ENCODE measurements at regions not wholly inside any gene's neighbourhood (a gene's known extent, or its start where the extent isn't known, plus 50 kb on each side); places are given as distances from the start of the nearest gene placed in this dataset.

DNA sequence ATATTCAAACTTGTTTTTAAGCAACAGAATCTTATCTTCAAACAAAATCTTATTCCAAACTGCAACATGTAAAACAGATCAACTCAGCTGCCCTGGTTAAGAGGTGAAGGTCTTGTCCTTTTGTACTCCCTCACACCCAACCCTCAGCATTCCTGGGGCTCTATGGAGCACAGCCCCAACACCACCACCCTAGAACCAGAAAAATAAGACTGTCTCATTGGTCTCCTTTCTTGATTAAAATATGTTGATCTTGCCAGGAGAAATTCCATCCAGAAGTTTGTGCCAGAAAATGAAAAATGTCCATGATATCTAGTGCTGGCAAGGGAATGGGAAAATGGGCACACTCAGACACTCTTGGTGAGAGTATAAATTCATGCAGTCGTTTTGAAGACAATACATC lies 62.1 kb upstream of the TMEM17 start:
- Histone ChIP-seq H3K27ac (no peak overlapping the region), H3K4me3 (no peak overlapping the region)

DNA sequence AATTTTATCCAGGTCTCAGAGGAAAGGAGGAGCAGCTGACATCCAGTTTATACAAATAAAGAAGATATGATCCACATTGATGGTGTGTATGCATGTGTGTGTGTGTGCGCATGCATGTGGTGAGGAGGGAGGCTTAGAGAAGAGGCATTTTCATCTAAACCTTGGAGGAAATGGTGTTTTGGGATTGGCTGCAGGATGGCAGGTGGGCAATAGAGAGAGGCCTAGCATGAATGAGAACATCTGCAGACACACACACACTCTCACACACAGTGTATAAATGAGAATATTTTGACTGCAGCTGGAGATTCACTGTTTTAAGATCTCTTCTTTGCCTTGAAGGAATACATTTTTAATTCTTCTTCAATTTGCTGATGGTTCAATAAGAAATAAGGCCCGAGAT lies 61.7 kb upstream of the TMEM17 start:
- H3K4me3 ChIP-seq: no peak overlapping the region
- no peak overlapping the region for H3K27ac ChIP-seq

DNA sequence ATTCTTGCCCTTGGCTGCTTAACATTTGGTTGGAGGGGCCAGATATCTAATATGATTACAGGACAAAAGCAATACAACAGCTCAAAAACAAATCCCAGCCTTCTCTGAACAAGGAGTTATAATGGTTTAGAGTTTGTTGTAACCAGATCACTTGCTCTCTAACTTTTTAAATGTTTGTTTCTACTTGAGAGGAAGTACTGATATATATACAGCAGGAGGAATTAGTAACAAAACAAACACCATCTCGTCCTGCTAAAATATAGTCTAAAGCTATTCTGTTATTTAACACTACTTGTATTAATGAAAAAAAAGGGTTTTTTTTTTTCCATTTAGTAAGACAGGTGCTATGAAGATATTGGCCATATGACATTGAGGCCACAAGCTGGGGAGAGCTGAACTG lies 60.9 kb upstream of the TMEM17 start:
- Histone ChIP-seq H3K4me3 (no peak overlapping the region), H3K27ac (no peak overlapping the region)

DNA sequence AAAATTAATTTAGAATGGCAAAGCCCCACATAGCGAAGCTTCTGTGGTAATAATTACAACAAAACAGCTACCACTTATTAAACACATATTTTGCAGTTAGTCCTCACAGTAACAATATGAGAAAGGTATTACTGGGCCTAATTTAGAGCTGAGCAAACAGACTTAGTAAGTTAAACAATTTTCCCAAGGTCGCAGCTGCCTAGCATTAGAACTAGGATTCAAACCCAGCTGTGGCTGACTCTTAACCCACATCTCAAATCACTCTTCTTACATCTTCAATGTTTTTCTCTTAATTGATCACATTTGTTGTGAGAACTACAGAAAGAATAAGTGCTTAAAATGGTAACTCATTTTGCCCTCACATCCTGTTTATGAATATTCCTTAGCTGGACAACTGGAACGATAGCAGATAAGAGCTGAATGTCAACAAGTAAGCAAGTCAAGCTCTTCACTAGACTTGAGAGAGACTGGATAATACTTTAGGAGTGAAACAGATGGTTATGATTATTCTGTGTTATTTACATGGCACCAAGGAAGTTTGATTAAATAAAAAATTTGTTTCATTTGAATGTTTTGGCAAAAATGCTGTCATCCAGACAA lies 59.4 kb upstream of the TMEM17 start:
- Histone ChIP-seq H3K4me3 (no peak overlapping the region), H3K27ac (peak overlapping the region in 1 of 21 experiments; percentile 25)

DNA sequence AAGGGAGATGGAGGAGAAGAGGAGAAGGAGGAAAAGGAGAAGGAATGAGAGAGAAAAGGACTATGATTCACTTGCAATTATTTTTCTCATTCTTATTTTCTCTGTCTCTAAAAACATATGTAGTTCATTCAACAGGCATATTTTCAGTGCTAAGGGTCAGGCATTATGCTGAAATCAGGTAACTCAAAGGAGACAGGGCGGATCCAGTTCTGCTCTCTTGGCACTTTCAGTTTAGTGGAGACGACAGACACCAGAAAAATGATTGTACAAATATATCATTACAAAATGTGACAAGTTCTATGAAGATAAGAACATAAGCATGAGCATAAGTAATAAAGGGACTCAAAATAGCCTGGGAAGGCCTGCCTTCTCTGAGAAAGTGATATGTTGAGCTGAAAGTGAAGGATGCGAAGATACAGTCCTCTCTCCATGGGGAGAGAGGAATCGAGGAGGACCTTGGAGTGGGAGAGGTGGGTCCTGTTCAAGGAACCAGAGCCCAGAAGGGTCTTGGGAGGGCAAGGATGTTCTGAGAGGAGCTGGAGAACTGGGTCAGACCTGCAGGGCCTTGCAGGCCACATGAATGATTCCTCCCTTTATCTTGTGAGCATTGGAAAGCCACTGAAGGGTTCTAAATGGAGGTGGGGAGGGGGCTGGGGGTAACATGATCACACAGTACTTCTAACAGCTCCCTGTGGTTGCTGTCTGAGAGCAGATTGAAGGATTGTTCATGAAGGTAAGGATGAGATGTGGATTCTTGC lies 58.6 kb upstream of the TMEM17 start:
- peak overlapping the region in 1 of 21 experiments; percentile 25 for H3K27ac ChIP-seq
- H3K4me3 ChIP-seq: no peak overlapping the region

DNA sequence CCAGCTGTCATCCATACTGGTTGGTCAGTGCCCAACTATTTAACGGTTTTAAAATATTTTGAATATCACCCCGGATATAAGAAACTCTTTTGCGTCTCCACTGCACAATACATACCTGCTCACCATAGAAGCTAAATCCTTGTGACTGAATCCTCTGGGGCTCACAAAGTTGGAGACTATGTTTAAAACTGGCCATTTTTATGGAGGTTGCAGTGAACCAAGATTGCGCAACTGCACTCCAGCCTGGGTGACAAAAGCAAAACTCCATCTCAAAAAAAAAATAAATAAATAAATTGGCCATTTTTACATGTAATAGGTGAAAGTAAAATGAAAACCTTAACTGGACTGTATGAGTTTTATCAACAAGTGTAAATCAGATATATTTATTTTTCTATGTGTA lies 55.6 kb upstream of the TMEM17 start:
- Histone ChIP-seq H3K27ac (no peak overlapping the region), H3K4me3 (no peak overlapping the region)

DNA sequence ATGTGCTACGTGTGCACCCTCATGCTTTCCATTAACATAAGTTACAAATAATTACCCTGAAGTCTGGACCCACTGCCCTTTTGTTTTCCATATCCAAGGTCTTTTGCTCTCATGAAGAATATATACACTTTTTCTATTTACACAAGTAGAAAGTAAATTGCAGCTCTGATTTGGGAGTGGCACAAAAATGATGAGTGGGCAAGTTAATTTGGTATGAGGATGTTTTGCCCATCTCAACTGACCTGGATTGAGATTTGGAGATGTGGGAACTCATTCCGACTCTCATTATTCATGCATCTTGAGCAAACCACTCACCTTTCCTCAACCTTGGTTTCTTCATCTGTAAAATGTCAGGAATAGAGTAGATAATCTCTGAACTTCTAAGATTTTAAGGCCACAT lies 53.6 kb upstream of the TMEM17 start:
- Histone ChIP-seq H3K27ac (no peak overlapping the region), H3K4me3 (no peak overlapping the region)

DNA sequence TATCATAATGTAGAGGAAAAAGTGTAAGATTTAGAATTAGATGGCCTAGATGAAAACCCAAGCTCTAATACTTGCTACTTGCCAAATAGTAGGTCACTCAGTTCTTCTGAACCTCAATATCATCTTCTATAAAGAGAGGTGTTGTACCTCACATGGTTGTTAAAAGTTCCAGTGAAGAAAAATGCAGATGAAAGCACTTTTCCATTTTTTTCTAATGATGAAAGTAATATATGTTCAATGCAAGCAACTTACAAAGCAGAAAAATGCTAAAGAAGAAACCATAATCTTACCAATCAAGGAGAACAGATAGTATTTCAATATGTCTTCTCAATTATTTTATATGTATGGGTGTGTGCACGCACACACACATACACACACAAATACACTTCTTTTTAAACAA lies 52.7 kb upstream of the TMEM17 start:
- H3K27ac ChIP-seq: no peak overlapping the region
- H3K4me3 ChIP-seq: no peak overlapping the region

DNA sequence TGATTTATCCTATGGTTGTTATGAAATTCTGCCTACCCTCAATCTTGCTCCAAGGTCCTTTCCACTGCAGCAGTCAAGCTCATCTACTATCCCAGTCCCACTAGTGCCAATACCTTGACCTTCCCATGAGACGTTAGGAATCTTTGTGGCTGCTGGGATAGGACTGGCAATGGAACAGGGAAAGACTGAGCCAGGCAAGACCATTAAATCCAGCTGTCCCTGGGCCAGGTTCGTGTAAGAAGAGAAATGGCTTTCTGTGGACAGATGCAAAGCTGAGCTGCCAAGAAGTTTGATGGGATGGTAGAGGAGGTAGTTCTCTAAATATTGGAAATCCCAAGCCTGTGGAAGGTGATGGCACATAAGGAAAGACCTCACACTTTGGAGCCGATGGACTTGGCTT lies 50.1 kb upstream of the TMEM17 start:
- H3K27ac ChIP-seq: no peak overlapping the region
- no peak overlapping the region for H3K4me3 ChIP-seq
